ENCODE measurements at regions not wholly inside any gene's neighbourhood (a gene's known extent, or its start where the extent isn't known, plus 50 kb on each side); places are given as distances from the start of the nearest gene placed in this dataset.

GRCh38 chr22:49657974-49658590 lies 169.6 kb downstream of the BRD1 start:
- no peak for DNase-seq

- DNase-seq: peak; percentile 58
These were observed 170.2 kb downstream of the BRD1 start for GRCh38 chr22:49657275-49657973.

GRCh38 chr22:49656883-49657274 lies 170.8 kb downstream of the BRD1 start:
- DNase-seq: peak; percentile 34

- no peak for DNase-seq
These were observed 171.3 kb downstream of the BRD1 start for GRCh38 chr22:49656291-49656851.

- no peak for DNase-seq
These were observed 172.4 kb downstream of the BRD1 start for GRCh38 chr22:49655168-49655812.

- DNase-seq: no peak
These were observed 177.1 kb downstream of the BRD1 start for GRCh38 chr22:49650336-49651241.

GRCh38 chr22:49649166-49650068 lies 178.3 kb downstream of the BRD1 start:
- DNase-seq: no peak

- DNase-seq: no peak
These were observed 179.6 kb downstream of the BRD1 start for GRCh38 chr22:49648053-49648452.

- DNase-seq: no peak
These were observed 180.0 kb downstream of the BRD1 start for GRCh38 chr22:49647627-49648026.

GRCh38 chr22:49646876-49647275 lies 180.8 kb downstream of the BRD1 start:
- no peak for DNase-seq

GRCh38 chr22:49645791-49646550 lies 181.7 kb downstream of the BRD1 start:
- no peak for DNase-seq

GRCh38 chr22:49645257-49645656 lies 182.4 kb downstream of the BRD1 start:
- DNase-seq: no peak

GRCh38 chr22:49643998-49644397 lies 183.7 kb downstream of the BRD1 start:
- no peak for DNase-seq

- no peak for DNase-seq
These were observed 184.2 kb downstream of the BRD1 start for GRCh38 chr22:49643466-49643865.

- no peak for DNase-seq
These were observed 184.9 kb downstream of the BRD1 start for GRCh38 chr22:49642741-49643140.

GRCh38 chr22:49642331-49642730 lies 185.3 kb downstream of the BRD1 start:
- DNase-seq: no peak

- DNase-seq: no peak
These were observed 185.8 kb downstream of the BRD1 start for GRCh38 chr22:49641770-49642313.

- no peak for DNase-seq
These were observed 187.1 kb downstream of the BRD1 start for GRCh38 chr22:49640366-49641095.

GRCh38 chr22:49639956-49640355 lies 187.7 kb downstream of the BRD1 start:
- no peak for DNase-seq

GRCh38 chr22:49638788-49639187 lies 188.9 kb downstream of the BRD1 start:
- DNase-seq: no peak

Data from activated effector memory CD4-positive, alpha-beta T cell treated with Interleukin-2 at 50 U/mL for 16 hours (primary cell).